Ishikawa (cell line): ENCODE measurements at regions not wholly inside any gene's neighbourhood (a gene's known extent, or its start where the extent isn't known, plus 50 kb on each side); places are given as distances from the start of the nearest gene placed in this dataset.

Experiments
- CEBPB ChIP-seq: IDR thresholded peaks from 2 replicates; pipeline ENCODE4 v1.6.1; 2012
- CREB1 ChIP-seq: IDR thresholded peaks from 2 replicates; pipeline ENCODE4 v1.6.1; 2012; ENCODE audit warnings: low read depth
- EGR1 ChIP-seq: IDR thresholded peaks from 2 replicates; pipeline ENCODE4 v1.6.1; 2012
- FOXM1 ChIP-seq: IDR thresholded peaks from 2 replicates; pipeline ENCODE4 v1.6.1; 2012; ENCODE audit warnings: low read depth, borderline replicate concordance
- RAD21 ChIP-seq: IDR thresholded peaks from 2 replicates; pipeline ENCODE4 v1.6.1; 2012; ENCODE audit warnings: low read depth
- YY1 ChIP-seq: IDR thresholded peaks from 2 replicates; pipeline ENCODE4 v1.6.1; 2012; ENCODE audit warnings: low read depth

DNA sequence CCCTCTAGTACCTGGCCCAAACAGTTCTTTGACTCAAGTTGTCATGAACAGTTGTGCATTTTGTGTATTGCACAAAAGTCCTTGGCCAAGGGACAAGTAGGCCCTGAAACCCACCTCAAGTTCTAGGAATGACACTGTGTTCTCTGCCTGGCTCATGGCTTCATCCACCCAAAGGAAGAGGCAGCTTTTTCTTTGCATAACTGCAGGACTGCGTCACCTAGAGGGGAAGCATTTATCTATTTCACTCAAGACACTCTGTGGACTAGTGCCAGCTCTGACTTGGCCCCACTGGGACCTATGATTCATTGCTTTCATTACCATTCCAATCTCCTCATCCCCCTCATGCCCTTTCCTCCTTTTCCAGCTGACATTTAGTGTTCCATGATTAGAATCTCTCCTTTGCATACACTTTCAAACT lies 119.3 kb upstream of the SIX2 start:
- no peak for TF ChIP-seq EGR1
- TF ChIP-seq YY1, result no peak
- TF ChIP-seq RAD21, result no peak
- TF ChIP-seq CEBPB, result no peak
- TF ChIP-seq CREB1, result no peak
- TF ChIP-seq FOXM1, result no peak
